SK-N-SH (cell line): ENCODE measurements at regions not wholly inside any gene's neighbourhood (a gene's known extent, or its start where the extent isn't known, plus 50 kb on each side); places are given as distances from the start of the nearest gene placed in this dataset.

Source experiments
- CTCF ChIA-PET: fragments of 300-600, 350-600 bp; formaldehyde crosslinking; extraction: SDS; loops from one replicate; lab custom pipeline; 2021; lab: Yijun Ruan, JAX
- POLR2A ChIA-PET: fragments of 350-600 bp; sonication (Branson Sonifier 250); formaldehyde crosslinking; extraction: SDS; loops from one replicate; lab custom pipeline; 2020; ENCODE audit warnings: antibody characterized with exemption, inconsistent platforms; lab: Yijun Ruan, JAX
- DNase-seq: peaks from one replicate; pipeline ENCODE4 v3.0.0; 2012
- H2AFZ ChIP-seq: fragments of 200-600 bp; sonication (generic); 2 replicates; pipeline ENCODE4 v1.8.1; 2016; ENCODE audit warnings: antibody characterized with exemption, mild to moderate bottlenecking, low read depth
- H3F3A ChIP-seq: fragments of 200-600 bp; sonication (generic); replicated peaks from 2 replicates; pipeline ENCODE3; 2016; ENCODE audit warnings: antibody characterized with exemption, mild to moderate bottlenecking; ENCODE audit not compliant: insufficient read depth
- H3K27ac ChIP-seq, 2 experiments: fragments of 200-500 bp in 1 of 2; fragments of 200-600 bp in 1 of 2; sonication (Bioruptor generic) in 1 of 2; sonication (generic), shearing (Covaris generic) in 1 of 2; 2 replicates each; pipeline versions ENCODE4 v1.5.1 to v1.6.1; 2014 to 2016; ENCODE audit warnings: low read depth in 2 of 2, inconsistent platforms in 1 of 2, low read length in 1 of 2, mild to moderate bottlenecking in 1 of 2, mixed read lengths in 1 of 2
- H3K27me3 ChIP-seq: fragments of 200-600 bp; sonication (generic), shearing (Covaris generic); 2 replicates; pipeline ENCODE4 v1.6.1; 2016; ENCODE audit warnings: mixed run types; ENCODE audit not compliant: insufficient read depth
- H3K36me3 ChIP-seq, 2 experiments: fragments of 200-500 bp in 1 of 2; fragments of 200-600 bp in 1 of 2; sonication (Bioruptor generic) in 1 of 2; sonication (generic) in 1 of 2; replicated peaks in 1 of 2; 2 replicates each; pipeline versions ENCODE3 to v1.5.1; 2014 to 2016; ENCODE audit warnings: low read length in 1 of 2, mild to moderate bottlenecking in 1 of 2; ENCODE audit not compliant: insufficient read depth in 2 of 2, control insufficient read depth in 1 of 2
- H3K4me1 ChIP-seq, 2 experiments: fragments of 200-500 bp in 1 of 2; fragments of 200-600 bp in 1 of 2; sonication (Bioruptor generic) in 1 of 2; sonication (generic), shearing (Covaris generic) in 1 of 2; 2 replicates each; pipeline versions ENCODE4 v1.5.1 to v1.6.1; 2014 to 2016; ENCODE audit warnings: low read depth in 1 of 2, low read length in 1 of 2, mixed run types in 1 of 2; ENCODE audit not compliant: insufficient read depth in 2 of 2, control insufficient read depth in 1 of 2
- H3K4me2 ChIP-seq: fragments of 200-600 bp; sonication (generic), shearing (Covaris generic); 2 replicates; pipeline ENCODE4 v1.6.1; 2017; ENCODE audit warnings: mixed run types
- H3K4me3 ChIP-seq, 2 experiments: fragments of 200-500 bp in 1 of 2; fragments of 200-600 bp in 1 of 2; sonication (Bioruptor generic) in 1 of 2; sonication (generic), shearing (Covaris generic) in 1 of 2; 2 replicates each; pipeline versions ENCODE4 v1.5.1 to v1.8.1; 2014 to 2016; ENCODE audit warnings: low read depth in 2 of 2, inconsistent platforms in 1 of 2, low read length in 1 of 2, mild to moderate bottlenecking in 1 of 2, mixed read lengths in 1 of 2, moderate library complexity in 1 of 2
- H3K79me2 ChIP-seq: fragments of 200-600 bp; sonication (generic); 2 replicates; pipeline ENCODE4 v1.8.1; 2017; ENCODE audit warnings: mild to moderate bottlenecking; ENCODE audit not compliant: insufficient read depth
- H3K9ac ChIP-seq: fragments of 200-600 bp; sonication (generic); 2 replicates; pipeline ENCODE4 v1.6.1; 2017; ENCODE audit warnings: mixed run types
- H3K9me2 ChIP-seq: fragments of 200-600 bp; sonication (generic); 2 replicates; pipeline ENCODE4 v1.6.1; 2017; ENCODE audit warnings: mixed run types
- H3K9me3 ChIP-seq: fragments of 200-600 bp; sonication (generic); 2 replicates; pipeline ENCODE4 v1.6.1; 2017; ENCODE audit warnings: mixed run types, mild to moderate bottlenecking, moderate library complexity
- H4K20me1 ChIP-seq: fragments of 200-600 bp; sonication (generic); 2 replicates; pipeline ENCODE4 v1.6.1; 2017; ENCODE audit warnings: mild to moderate bottlenecking, mixed run types; ENCODE audit not compliant: insufficient read depth
- FOSL2 ChIP-seq: IDR thresholded peaks from 2 replicates; pipeline ENCODE4 v1.4.0; 2012; ENCODE audit warnings: low read depth, mild to moderate bottlenecking, moderate library complexity, borderline replicate concordance
- FOXM1 ChIP-seq: IDR thresholded peaks from 2 replicates; pipeline ENCODE4 v1.4.0; 2012; ENCODE audit warnings: low read depth, mild to moderate bottlenecking
- GABPA ChIP-seq: IDR thresholded peaks from 2 replicates; pipeline ENCODE4 v1.4.0; 2012; ENCODE audit warnings: low read depth, mild to moderate bottlenecking
- JUND ChIP-seq: IDR thresholded peaks from 2 replicates; pipeline ENCODE4 v1.4.0; 2012
- MEF2A ChIP-seq: IDR thresholded peaks from 2 replicates; pipeline ENCODE4 v1.4.0; 2012; ENCODE audit warnings: low read depth, borderline replicate concordance
- MXI1 ChIP-seq: IDR thresholded peaks from 2 replicates; pipeline ENCODE4 v1.6.1; 2012; ENCODE audit warnings: mild to moderate bottlenecking, low read depth, low read length, improper control_type of control experiment
- NFIC ChIP-seq: IDR thresholded peaks from 2 replicates; pipeline ENCODE4 v1.4.0; 2012; ENCODE audit warnings: borderline replicate concordance
- NRF1 ChIP-seq: IDR thresholded peaks from 2 replicates; pipeline ENCODE4 v1.6.1; 2012; ENCODE audit warnings: low read depth, mild to moderate bottlenecking, low read length
- RAD21 ChIP-seq: IDR thresholded peaks from 2 replicates; pipeline ENCODE4 v1.6.1; 2012; ENCODE audit warnings: mild to moderate bottlenecking, low read length
- RCOR1 ChIP-seq: fragments of 150-350 bp; IDR thresholded peaks from 2 replicates; pipeline ENCODE4 v1.6.1; 2017; ENCODE audit warnings: antibody characterized with exemption, low read length
- SMC3 ChIP-seq: IDR thresholded peaks from 2 replicates; pipeline ENCODE4 v1.6.1; 2012; ENCODE audit warnings: low read depth, low read length, improper control_type of control experiment
- TEAD4 ChIP-seq: IDR thresholded peaks from 2 replicates; pipeline ENCODE4 v1.4.0; 2012; ENCODE audit warnings: mild to moderate bottlenecking, borderline replicate concordance; ENCODE audit not compliant: insufficient read depth
- YY1 ChIP-seq: IDR thresholded peaks from 2 replicates; pipeline ENCODE4 v1.4.0; 2012; ENCODE audit warnings: low read depth, mild to moderate bottlenecking
- WGBS: methylation state at CpG from one replicate; pipeline ENCODE4 v1.1.6; 2017; ENCODE audit warnings: low lambda C conversion rate; 5-methylcytosine and 5-hydroxymethylcytosine counted together
- TF ChIP-seq, protein P1 (sequence below): IDR thresholded peaks from 2 replicates; pipeline ENCODE4 v1.4.0; 2012; ENCODE audit warnings: low read depth
- TF ChIP-seq, protein P2 (sequence below): IDR thresholded peaks from 2 replicates; pipeline ENCODE4 v1.4.0; 2012; ENCODE audit warnings: low read depth, borderline replicate concordance
- TF ChIP-seq, protein P3 (sequence below): IDR thresholded peaks from 2 replicates; pipeline ENCODE4; 2012
- TF ChIP-seq, protein P4 (sequence below): fragments of 150-350 bp; IDR thresholded peaks from 2 replicates; pipeline ENCODE4 v1.6.1; 2016; ENCODE audit warnings: mild to moderate bottlenecking, low read depth, low read length
- TF ChIP-seq, protein P5 (sequence below): IDR thresholded peaks from 2 replicates; pipeline ENCODE4 v1.4.0; 2012; ENCODE audit warnings: low read depth, borderline replicate concordance

DNA sequence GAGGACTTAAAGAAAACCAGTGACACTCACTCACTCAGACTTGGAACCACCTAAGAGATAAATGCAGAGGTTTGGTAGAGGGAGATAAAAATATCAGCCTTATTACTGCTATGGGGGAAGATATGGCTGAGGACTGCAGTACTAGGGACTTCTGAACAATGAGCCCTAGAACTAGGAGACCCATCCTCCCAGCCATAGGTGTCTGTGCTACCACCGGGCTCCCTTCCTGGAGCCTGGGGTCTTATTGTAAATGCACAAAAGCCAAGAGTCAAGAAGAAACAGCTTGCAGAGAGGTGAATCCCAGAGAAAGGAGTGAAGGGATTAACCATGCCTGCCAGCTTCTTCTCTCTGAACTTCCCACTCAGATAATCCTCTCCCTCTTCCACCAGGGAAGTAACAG lies 108.3 kb upstream of the AKR1E2 start:
- no peak overlapping the region for H2AFZ ChIP-seq
- CTCF ChIA-PET, result interaction anchor here (1.7 kb wide), 1 partner anchor 97 kb away, joined by 4 read pairs; no protein-coding TSS in a partner anchor
- TF ChIP-seq, protein P1, sequence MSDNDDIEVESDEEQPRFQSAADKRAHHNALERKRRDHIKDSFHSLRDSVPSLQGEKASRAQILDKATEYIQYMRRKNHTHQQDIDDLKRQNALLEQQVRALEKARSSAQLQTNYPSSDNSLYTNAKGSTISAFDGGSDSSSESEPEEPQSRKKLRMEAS, result no peak
- TF ChIP-seq RCOR1 (no peak), NRF1 (no peak), FOXM1 (no peak), TEAD4 (no peak), NFIC (no peak), YY1 (no peak), MXI1 (no peak), GABPA (no peak), JUND (no peak), FOSL2 (no peak), SMC3 (no peak), RAD21 (no peak), MEF2A (no peak)
- TF ChIP-seq, protein P2, sequence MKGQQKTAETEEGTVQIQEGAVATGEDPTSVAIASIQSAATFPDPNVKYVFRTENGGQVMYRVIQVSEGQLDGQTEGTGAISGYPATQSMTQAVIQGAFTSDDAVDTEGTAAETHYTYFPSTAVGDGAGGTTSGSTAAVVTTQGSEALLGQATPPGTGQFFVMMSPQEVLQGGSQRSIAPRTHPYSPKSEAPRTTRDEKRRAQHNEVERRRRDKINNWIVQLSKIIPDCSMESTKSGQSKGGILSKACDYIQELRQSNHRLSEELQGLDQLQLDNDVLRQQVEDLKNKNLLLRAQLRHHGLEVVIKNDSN, result no peak
- TF ChIP-seq, protein P3, sequence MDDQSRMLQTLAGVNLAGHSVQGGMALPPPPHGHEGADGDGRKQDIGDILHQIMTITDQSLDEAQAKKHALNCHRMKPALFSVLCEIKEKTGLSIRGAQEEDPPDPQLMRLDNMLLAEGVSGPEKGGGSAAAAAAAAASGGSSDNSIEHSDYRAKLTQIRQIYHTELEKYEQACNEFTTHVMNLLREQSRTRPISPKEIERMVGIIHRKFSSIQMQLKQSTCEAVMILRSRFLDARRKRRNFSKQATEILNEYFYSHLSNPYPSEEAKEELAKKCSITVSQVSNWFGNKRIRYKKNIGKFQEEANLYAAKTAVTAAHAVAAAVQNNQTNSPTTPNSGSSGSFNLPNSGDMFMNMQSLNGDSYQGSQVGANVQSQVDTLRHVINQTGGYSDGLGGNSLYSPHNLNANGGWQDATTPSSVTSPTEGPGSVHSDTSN, result no peak
- TF ChIP-seq, protein P4, sequence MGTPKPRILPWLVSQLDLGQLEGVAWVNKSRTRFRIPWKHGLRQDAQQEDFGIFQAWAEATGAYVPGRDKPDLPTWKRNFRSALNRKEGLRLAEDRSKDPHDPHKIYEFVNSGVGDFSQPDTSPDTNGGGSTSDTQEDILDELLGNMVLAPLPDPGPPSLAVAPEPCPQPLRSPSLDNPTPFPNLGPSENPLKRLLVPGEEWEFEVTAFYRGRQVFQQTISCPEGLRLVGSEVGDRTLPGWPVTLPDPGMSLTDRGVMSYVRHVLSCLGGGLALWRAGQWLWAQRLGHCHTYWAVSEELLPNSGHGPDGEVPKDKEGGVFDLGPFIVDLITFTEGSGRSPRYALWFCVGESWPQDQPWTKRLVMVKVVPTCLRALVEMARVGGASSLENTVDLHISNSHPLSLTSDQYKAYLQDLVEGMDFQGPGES, result no peak
- TF ChIP-seq, protein P5, sequence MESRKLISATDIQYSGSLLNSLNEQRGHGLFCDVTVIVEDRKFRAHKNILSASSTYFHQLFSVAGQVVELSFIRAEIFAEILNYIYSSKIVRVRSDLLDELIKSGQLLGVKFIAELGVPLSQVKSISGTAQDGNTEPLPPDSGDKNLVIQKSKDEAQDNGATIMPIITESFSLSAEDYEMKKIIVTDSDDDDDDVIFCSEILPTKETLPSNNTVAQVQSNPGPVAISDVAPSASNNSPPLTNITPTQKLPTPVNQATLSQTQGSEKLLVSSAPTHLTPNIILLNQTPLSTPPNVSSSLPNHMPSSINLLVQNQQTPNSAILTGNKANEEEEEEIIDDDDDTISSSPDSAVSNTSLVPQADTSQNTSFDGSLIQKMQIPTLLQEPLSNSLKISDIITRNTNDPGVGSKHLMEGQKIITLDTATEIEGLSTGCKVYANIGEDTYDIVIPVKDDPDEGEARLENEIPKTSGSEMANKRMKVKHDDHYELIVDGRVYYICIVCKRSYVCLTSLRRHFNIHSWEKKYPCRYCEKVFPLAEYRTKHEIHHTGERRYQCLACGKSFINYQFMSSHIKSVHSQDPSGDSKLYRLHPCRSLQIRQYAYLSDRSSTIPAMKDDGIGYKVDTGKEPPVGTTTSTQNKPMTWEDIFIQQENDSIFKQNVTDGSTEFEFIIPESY, result no peak
- TF ChIP-seq, all 33 proteins: peak for 0
- no peaks in the 10 kb centered on the region for H3K9me3 ChIP-seq
- no peak overlapping the region for H3K4me3 ChIP-seq
- POLR2A ChIA-PET, result no interaction called here
- no peak for DNase-seq
- no peaks in the 10 kb centered on the region for H3K27me3 ChIP-seq
- no peak overlapping the region for H3K9ac ChIP-seq
- no peaks in the 10 kb centered on the region for H4K20me1 ChIP-seq
- no peak overlapping the region for H3K27ac ChIP-seq
- H3K9me2 ChIP-seq, result no peaks in the 10 kb centered on the region
- H3K4me1 ChIP-seq, result peaks cover 0 to 9% of the 10 kb centered on the region in 2 experiments; a peak in 2 of 4 replicates
- H3K79me2 ChIP-seq, result no peaks in the 10 kb centered on the region
- no peaks in the 10 kb centered on the region for H3F3A ChIP-seq
- no peak overlapping the region for H3K4me2 ChIP-seq
- no peaks in the 10 kb centered on the region for H3K36me3 ChIP-seq
- WGBS, result 100% methylated on average over 1 of the region's 1 CpG
